Thyroid gland (tissue), 4 donors: ENCODE measurements at regions not wholly inside any gene's neighbourhood (a gene's known extent, or its start where the extent isn't known, plus 50 kb on each side); places are given as distances from the start of the nearest gene placed in this dataset.

Experiments used
- DNase-seq, 2 donors: peaks; one replicate each; pipeline ENCODE4 v3.0.0-alpha.2; 2019
- H3K27ac ChIP-seq, 3 donors: fragments of 200-600 bp; sonication (generic); 1 replicate in 2 of 3; 2 replicates in 1 of 3; pipeline ENCODE4 v1.5.1; 2016 to 2019; ENCODE audit warnings: mild to moderate bottlenecking in 1 of 3, moderate library complexity in 1 of 3
- H3K27me3 ChIP-seq: fragments of 200-600 bp; sonication (generic); one replicate; pipeline ENCODE4 v1.5.1; 2019
- H3K36me3 ChIP-seq, 2 donors: fragments of 200-600 bp; sonication (generic); one replicate each; pipeline ENCODE4 v1.5.1; 2016 to 2019
- H3K4me1 ChIP-seq, 2 donors: fragments of 200-600 bp; sonication (generic); one replicate each; pipeline ENCODE4 v1.5.1; 2017 to 2019
- H3K4me3 ChIP-seq, 3 donors: fragments of 200-600 bp; sonication (generic); replicated peaks in 1 of 3; 1 replicate in 2 of 3; 2 replicates in 1 of 3; pipeline ENCODE4 v1.5.1; 2016; ENCODE audit warnings: mild to moderate bottlenecking in 1 of 3
- H3K9me3 ChIP-seq: fragments of 200-600 bp; sonication (generic); one replicate; pipeline ENCODE4 v1.5.1; 2017
- POLR2A ChIP-seq, 2 donors: fragments of 450-650 bp; IDR thresholded peaks; one replicate each; pipeline ENCODE4 v1.6.1; 2017; ENCODE audit warnings: antibody characterized with exemption in 2 of 2, mild to moderate bottlenecking in 2 of 2, moderate library complexity in 1 of 2
- WGBS, 2 donors: methylation state at CpG; one replicate each; pipeline ENCODE4 v1.1.5; 2017; 5-methylcytosine and 5-hydroxymethylcytosine counted together
- intact Hi-C: fragments of 100-400 bp; cut with DNase I; formaldehyde crosslinking; loops from one replicate; pipeline ENCODE4 v1.15.1; 2023
- TF ChIP-seq, protein P1 (sequence below), 6 experiments: fragments of 200-600 bp in 3 of 6; fragments of 450-650 bp in 3 of 6; sonication (generic) in 3 of 6; IDR thresholded peaks; one replicate each; pipeline ENCODE4 v1.5.1; 2016 to 2019; ENCODE audit warnings: antibody characterized with exemption in 6 of 6, mild to moderate bottlenecking in 2 of 6, inconsistent platforms in 1 of 6, moderate library complexity in 1 of 6

DNA sequence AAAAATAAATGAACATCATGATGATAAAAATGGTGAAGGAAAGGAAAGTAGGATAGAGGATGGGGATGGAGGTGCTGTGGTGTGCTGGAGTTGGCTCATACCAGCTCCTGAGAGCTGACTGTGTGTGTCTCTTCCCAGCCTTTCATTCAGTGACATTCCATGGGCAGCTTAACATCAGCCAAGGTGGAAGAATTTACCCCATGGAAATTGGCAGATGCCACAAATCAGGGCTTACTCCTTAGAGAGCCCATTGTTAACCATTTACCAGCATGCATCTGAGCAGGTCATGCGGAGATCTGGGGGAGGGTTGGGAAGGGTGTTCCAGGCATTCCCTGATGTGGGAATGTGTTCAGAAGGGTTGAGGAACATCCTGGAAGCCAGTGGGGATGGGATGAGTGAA lies 164.7 kb upstream of the MYL2 start:
- intact Hi-C loops = no loop called here
- no peaks in the 10 kb centered on the region for H3K4me1 ChIP-seq
- no peaks in the 10 kb centered on the region for H3K36me3 ChIP-seq
- no peak for DNase-seq
- no peak overlapping the region for H3K4me3 ChIP-seq
- no peak overlapping the region for H3K27ac ChIP-seq
- TF ChIP-seq POLR2A (IDR thresholded peaks at IDR 0.05) = no peak
- TF ChIP-seq, protein P1, sequence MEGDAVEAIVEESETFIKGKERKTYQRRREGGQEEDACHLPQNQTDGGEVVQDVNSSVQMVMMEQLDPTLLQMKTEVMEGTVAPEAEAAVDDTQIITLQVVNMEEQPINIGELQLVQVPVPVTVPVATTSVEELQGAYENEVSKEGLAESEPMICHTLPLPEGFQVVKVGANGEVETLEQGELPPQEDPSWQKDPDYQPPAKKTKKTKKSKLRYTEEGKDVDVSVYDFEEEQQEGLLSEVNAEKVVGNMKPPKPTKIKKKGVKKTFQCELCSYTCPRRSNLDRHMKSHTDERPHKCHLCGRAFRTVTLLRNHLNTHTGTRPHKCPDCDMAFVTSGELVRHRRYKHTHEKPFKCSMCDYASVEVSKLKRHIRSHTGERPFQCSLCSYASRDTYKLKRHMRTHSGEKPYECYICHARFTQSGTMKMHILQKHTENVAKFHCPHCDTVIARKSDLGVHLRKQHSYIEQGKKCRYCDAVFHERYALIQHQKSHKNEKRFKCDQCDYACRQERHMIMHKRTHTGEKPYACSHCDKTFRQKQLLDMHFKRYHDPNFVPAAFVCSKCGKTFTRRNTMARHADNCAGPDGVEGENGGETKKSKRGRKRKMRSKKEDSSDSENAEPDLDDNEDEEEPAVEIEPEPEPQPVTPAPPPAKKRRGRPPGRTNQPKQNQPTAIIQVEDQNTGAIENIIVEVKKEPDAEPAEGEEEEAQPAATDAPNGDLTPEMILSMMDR (IDR thresholded peaks at IDR 0.05) = no peak
- no peaks in the 10 kb centered on the region for H3K9me3 ChIP-seq
- 93 to 95% methylated on average over 1 of the region's 1 CpG for WGBS, 2 donors
- no peaks in the 10 kb centered on the region for H3K27me3 ChIP-seq

- WGBS, 2 donors = 88 to 91% methylated on average over 15 of the region's 15 CpGs
- DNase-seq = no peak
- H3K27me3 ChIP-seq = no peaks in the 10 kb centered on the region
Observed at GRCh38 chr12:111084605-111085004, 164.2 kb upstream of the MYL2 start.

DNA sequence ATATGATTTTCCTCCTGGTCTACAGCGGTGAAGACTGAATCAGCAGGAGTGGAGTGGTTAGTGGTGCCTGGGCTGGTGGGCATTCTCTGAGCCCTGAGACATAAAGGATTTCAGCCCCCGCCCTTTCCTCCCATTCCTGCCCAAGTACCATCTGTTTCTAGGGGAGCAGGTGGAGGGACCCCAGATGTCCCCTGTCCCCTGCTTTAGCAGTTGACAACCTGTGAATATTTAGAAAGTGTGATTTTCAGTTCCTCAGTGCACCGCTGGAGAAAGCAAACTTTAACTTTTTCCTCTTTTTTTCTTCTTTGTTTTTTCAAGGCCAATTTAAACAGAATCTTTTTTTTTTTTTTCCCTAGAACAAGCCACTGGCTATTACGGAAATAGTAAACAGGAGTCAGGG lies 163.8 kb upstream of the MYL2 start:
- H3K9me3 ChIP-seq = no peaks in the 10 kb centered on the region
- H3K27me3 ChIP-seq = no peaks in the 10 kb centered on the region
- WGBS, 2 donors = 83 to 84% methylated on average over 4 of the region's 4 CpGs
- no peak overlapping the region for H3K27ac ChIP-seq
- intact Hi-C loops = no loop called here
- no peaks in the 10 kb centered on the region for H3K4me1 ChIP-seq
- TF ChIP-seq, protein P1 (IDR thresholded peaks at IDR 0.05) = no peak
- no peak for TF ChIP-seq POLR2A (IDR thresholded peaks at IDR 0.05)
- H3K4me3 ChIP-seq = no peak overlapping the region
- no peaks in the 10 kb centered on the region for H3K36me3 ChIP-seq
- DNase-seq = no peak

More at GRCh38 chr12:111084605-111085004, 164.2 kb upstream of the MYL2 start:
- H3K36me3 ChIP-seq = no peaks in the 10 kb centered on the region
- intact Hi-C loops = no loop called here
- H3K9me3 ChIP-seq = no peaks in the 10 kb centered on the region
- H3K4me3 ChIP-seq = no peak overlapping the region
- no peak overlapping the region for H3K27ac ChIP-seq
- TF ChIP-seq, protein P1 (IDR thresholded peaks at IDR 0.05) = no peak
- no peak for TF ChIP-seq POLR2A (IDR thresholded peaks at IDR 0.05)
- H3K4me1 ChIP-seq = no peaks in the 10 kb centered on the region

- DNase-seq = no peak
- TF ChIP-seq, protein P1 (IDR thresholded peaks at IDR 0.05) = no peak
- TF ChIP-seq POLR2A (IDR thresholded peaks at IDR 0.05) = no peak
- intact Hi-C loops = no loop called here
- H3K9me3 ChIP-seq = no peaks in the 10 kb centered on the region
- no peak overlapping the region for H3K4me3 ChIP-seq
- no peaks in the 10 kb centered on the region for H3K27me3 ChIP-seq
- 92 to 95% methylated on average over 5 of the region's 5 CpGs for WGBS, 2 donors
- no peak overlapping the region for H3K27ac ChIP-seq
- H3K4me1 ChIP-seq = no peaks in the 10 kb centered on the region
- H3K36me3 ChIP-seq = no peaks in the 10 kb centered on the region
Observed at GRCh38 chr12:111081600-111081999, 161.2 kb upstream of the MYL2 start.

DNA sequence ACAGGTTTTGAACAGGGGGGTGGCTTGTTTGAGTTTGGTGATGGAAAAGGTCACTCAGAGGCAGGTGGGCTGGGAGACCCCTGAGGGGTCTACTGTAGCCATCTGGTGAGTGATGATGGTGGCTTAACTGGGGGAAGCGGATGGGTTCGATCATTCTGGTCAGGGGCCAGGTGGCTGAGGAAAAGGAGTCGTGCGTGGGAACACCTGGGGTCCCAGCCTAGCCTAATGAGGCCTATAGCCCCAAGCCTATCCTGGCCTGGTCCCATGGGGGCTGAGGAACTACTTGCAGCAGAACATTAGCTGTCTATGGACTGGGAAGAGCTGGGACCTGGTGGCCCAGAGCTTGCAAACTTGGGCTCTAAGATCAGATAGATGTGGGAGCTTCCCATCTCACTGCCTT lies 158.4 kb upstream of the MYL2 start:
- Histone ChIP-seq H3K27ac (no peak overlapping the region), H3K27me3 (no peaks in the 10 kb centered on the region), H3K4me1 (no peaks in the 10 kb centered on the region), H3K4me3 (no peak overlapping the region), H3K36me3 (no peaks in the 10 kb centered on the region), H3K9me3 (no peaks in the 10 kb centered on the region)
- no peak for TF ChIP-seq POLR2A (IDR thresholded peaks at IDR 0.05)
- TF ChIP-seq, protein P1 (IDR thresholded peaks at IDR 0.05) = no peak
- DNase-seq = no peak
- intact Hi-C loops = no loop called here
- 92 to 94% methylated on average over 4 of the region's 4 CpGs for WGBS, 2 donors
